KOPT-K1 (cell line): ENCODE measurements at regions not wholly inside any gene's neighbourhood (a gene's known extent, or its start where the extent isn't known, plus 50 kb on each side); places are given as distances from the start of the nearest gene placed in this dataset.

Experiments
- H3K27ac ChIP-seq: fragments of 200-600 bp; sonication (generic); 2 replicates; pipeline ENCODE4 v1.5.1; 2016; ENCODE audit warnings: antibody characterized with exemption, mild to moderate bottlenecking, low read depth, low read length; ENCODE audit not compliant: poor library complexity, severe bottlenecking
- H3K36me3 ChIP-seq: fragments of 200-600 bp; sonication (generic); 2 replicates; pipeline ENCODE4 v1.5.1; 2017; ENCODE audit warnings: antibody characterized with exemption, mild to moderate bottlenecking, low read length, moderate library complexity; ENCODE audit not compliant: insufficient read depth
- H3K9me3 ChIP-seq: fragments of 200-600 bp; sonication (generic); 2 replicates; pipeline ENCODE4 v1.5.1; 2017; ENCODE audit warnings: antibody characterized with exemption, low read length, mild to moderate bottlenecking; ENCODE audit not compliant: insufficient read depth, poor library complexity, severe bottlenecking

GRCh38 chr2:12314127-12314760 lies 402.5 kb upstream of the TRIB2 start:
- H3K27ac ChIP-seq: no peak overlapping the region
- no peaks in the 10 kb centered on the region for H3K36me3 ChIP-seq
- H3K9me3 ChIP-seq: peaks cover 4% of the 10 kb centered on the region

GRCh38 chr2:12315224-12315623 lies 401.5 kb upstream of the TRIB2 start:
- Histone ChIP-seq H3K9me3 (peaks cover 4% of the 10 kb centered on the region), H3K27ac (no peak overlapping the region), H3K36me3 (no peaks in the 10 kb centered on the region)

GRCh38 chr2:12316476-12316875 lies 400.3 kb upstream of the TRIB2 start:
- Histone ChIP-seq H3K36me3 (no peaks in the 10 kb centered on the region), H3K9me3 (peaks cover 4% of the 10 kb centered on the region), H3K27ac (no peak overlapping the region)

- Histone ChIP-seq H3K36me3 (no peaks in the 10 kb centered on the region), H3K27ac (no peak overlapping the region), H3K9me3 (peaks cover 4% of the 10 kb centered on the region)
These were observed 399.4 kb upstream of the TRIB2 start for GRCh38 chr2:12317286-12317685.

- Histone ChIP-seq H3K27ac (no peak overlapping the region), H3K36me3 (no peaks in the 10 kb centered on the region), H3K9me3 (peaks cover 4% of the 10 kb centered on the region)
These were observed 398.8 kb upstream of the TRIB2 start for GRCh38 chr2:12317814-12318426.

GRCh38 chr2:12318427-12319057 lies 398.2 kb upstream of the TRIB2 start:
- Histone ChIP-seq H3K36me3 (no peaks in the 10 kb centered on the region), H3K9me3 (peaks cover 4% of the 10 kb centered on the region), H3K27ac (no peak overlapping the region)

- H3K36me3 ChIP-seq: no peaks in the 10 kb centered on the region
- H3K27ac ChIP-seq: no peak overlapping the region
- H3K9me3 ChIP-seq: peaks cover 4% of the 10 kb centered on the region
These were observed 396.6 kb upstream of the TRIB2 start for GRCh38 chr2:12320027-12320734.

- Histone ChIP-seq H3K36me3 (no peaks in the 10 kb centered on the region), H3K9me3 (no peaks in the 10 kb centered on the region), H3K27ac (no peak overlapping the region)
These were observed 395.6 kb upstream of the TRIB2 start for GRCh38 chr2:12320991-12321641.

DNA sequence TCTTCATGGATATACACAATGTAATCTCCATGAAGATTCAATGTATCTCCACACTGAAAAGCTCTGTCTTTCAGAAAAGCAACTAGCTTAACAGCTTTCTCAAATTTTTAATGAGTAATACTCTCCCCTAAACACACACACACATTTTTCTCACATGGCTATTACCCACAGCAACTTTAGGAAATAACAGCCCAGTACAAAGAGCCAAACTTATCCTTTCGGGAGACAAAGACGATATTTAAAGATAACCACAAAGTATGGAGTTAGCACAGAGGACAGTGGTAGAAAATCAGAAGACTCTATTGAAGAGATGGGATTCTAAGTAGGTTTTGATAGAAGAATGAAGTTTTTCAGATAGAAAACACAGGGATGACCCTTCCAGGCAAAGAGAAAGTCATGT lies 394.9 kb upstream of the TRIB2 start:
- Histone ChIP-seq H3K9me3 (no peaks in the 10 kb centered on the region), H3K36me3 (no peaks in the 10 kb centered on the region), H3K27ac (no peak overlapping the region)

DNA sequence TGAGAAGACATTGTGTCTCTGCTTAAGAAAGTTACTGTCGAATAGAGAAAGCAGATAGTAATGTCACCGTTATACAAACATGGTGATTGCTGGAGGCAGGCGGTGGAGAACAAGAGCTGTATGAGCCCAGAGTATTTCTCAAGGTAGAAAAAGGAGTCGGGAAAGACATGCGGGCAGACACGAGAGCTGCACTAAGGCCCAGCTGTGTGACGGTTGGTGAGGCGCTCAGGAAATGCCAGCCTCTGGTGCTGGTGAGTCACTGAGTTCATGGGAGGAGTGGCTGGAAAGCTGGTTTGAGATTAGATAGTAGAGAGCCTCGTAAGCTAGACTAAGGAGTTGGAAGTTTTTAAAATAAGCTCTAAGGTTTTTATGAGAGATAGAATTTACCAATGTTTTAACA lies 390.9 kb upstream of the TRIB2 start:
- Histone ChIP-seq H3K36me3 (no peaks in the 10 kb centered on the region), H3K9me3 (no peaks in the 10 kb centered on the region), H3K27ac (no peak overlapping the region)

DNA sequence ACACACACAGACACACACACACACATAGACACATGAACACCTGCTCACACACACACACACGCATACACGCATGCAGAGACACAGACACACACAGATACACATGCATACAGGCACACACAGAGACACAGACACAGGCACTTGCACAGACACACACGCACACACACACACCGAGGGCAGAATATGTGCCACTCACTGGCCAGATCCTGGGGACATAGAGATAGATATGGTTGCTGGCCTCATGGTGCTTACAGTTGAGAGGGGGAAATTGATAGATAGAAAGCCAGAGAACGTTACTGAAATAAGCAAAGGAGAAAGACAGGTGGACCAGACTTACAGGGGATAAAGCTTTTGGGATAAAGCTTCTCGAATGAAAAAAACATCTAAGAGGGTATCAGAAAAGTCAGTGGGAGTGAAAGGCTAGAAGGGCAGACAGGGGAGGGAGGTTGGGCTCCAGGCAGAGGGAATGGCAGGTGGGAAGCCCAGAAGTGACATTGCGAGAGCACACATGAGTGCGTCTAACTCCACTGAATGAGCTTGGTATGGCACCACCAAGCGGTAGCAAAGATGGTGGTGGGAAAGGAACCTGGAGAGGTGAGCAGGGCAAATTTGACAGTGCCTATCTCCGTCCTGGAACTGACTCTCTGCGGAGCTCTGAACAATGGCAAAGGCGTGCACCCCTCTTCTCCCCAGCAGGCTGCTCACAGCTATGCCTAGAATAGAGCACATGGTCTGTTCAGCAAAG lies 390.1 kb upstream of the TRIB2 start:
- no peaks in the 10 kb centered on the region for H3K36me3 ChIP-seq
- no peak overlapping the region for H3K27ac ChIP-seq
- no peaks in the 10 kb centered on the region for H3K9me3 ChIP-seq

DNA sequence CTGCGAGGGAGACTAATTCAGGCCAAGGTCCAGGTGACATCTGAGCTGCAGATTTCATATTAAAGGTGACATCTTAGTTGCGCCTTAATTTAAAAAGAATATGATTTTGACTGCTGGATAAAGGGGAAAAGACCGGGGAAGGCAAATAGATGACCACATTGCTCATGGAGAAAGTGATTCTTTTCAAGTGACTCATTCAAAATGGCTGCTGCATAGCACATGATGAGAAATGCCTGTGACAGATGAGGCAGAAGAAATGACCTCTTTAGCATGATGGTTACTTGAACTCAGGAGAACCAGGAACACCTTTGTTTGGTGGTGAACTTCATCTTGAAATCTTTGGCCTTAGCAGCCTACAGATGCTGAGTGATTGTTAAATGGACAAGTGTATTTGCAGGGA lies 385.8 kb upstream of the TRIB2 start:
- no peaks in the 10 kb centered on the region for H3K36me3 ChIP-seq
- H3K27ac ChIP-seq: no peak overlapping the region
- peaks cover 9% of the 10 kb centered on the region for H3K9me3 ChIP-seq

DNA sequence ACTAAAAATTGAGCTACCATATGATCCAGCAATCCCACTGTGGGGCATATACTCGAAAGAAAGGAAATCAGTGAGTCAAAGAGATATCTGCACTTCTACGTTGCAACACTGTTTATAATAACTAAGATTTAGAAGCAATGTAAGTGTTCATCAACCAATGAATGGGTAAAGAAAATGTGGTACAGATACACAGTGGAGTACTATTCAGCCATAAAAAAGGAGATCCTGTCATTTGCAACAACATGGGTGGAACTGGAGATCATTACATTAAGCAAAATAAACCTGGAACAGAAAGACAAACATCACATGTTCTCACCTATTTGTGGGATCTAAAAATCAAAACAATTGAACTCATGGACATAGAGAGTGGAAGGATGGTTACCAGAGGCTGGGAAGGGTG lies 385.0 kb upstream of the TRIB2 start:
- H3K36me3 ChIP-seq: no peaks in the 10 kb centered on the region
- H3K9me3 ChIP-seq: peaks cover 12% of the 10 kb centered on the region
- H3K27ac ChIP-seq: no peak overlapping the region

GRCh38 chr2:12333293-12333692 lies 383.4 kb upstream of the TRIB2 start:
- Histone ChIP-seq H3K36me3 (no peaks in the 10 kb centered on the region), H3K27ac (no peak overlapping the region), H3K9me3 (peaks cover 12% of the 10 kb centered on the region)
